NCI-H82 treated with DMSO at 0.1 percent for 48 hours (cell line): ENCODE measurements at regions not wholly inside any gene's neighbourhood (a gene's known extent, or its start where the extent isn't known, plus 50 kb on each side); places are given as distances from the start of the nearest gene placed in this dataset.
"Not testable (repeated sequence)": the region's sequence is repeated elsewhere in the genome, so short reads cannot be mapped to it uniquely, and the experiment has no call there.

ENCODE experiments used
- DNase-seq: peaks from one replicate; lab custom pipeline; 2025; ENCODE audit not compliant: unreplicated experiment; lab: John Stamatoyannopoulos, UW

DNA sequence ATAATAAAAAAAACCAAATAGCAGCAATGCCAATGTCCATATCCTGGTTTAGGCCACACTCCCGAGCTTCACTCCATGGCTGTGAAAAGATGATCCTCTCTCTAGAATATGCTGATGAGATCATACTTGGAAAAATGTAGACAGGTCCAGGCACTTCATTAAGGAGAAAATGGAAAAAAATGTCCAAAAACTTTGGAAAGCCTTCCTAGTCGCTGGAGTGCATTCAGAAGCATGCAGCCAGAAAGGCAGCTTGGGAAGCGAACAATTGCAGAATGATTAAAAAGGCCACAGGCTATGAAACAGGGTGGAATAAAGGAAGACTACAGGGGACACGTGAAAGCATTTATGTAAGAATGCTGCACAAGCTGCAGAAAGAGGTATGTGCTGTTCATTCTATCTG lies 165.6 kb upstream of the HCCS start:
- DNase-seq, result no peak

DNA sequence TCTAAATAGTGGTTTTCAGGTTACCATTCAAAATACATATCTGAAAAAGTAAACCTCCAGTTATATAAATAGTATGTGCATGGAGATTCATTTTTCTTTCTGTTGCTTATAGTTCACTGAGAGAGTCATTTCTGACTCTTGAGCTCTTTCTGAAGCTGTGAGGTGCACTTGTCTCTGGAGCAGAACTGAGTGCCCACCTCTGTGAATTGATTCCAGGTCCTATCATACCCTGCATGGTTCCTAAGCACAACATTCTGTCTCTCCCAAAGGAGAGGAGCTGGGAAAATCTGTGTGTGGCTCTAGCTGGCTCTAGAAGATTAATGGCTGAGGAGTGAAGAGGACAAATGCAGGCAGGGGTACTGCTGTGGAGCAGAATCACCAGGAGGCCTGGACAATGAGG lies 161.6 kb upstream of the HCCS start:
- DNase-seq, result no peak

GRCh38 chrX:10952619-10953018 lies 158.5 kb upstream of the HCCS start:
- DNase-seq, result no peak

DNA sequence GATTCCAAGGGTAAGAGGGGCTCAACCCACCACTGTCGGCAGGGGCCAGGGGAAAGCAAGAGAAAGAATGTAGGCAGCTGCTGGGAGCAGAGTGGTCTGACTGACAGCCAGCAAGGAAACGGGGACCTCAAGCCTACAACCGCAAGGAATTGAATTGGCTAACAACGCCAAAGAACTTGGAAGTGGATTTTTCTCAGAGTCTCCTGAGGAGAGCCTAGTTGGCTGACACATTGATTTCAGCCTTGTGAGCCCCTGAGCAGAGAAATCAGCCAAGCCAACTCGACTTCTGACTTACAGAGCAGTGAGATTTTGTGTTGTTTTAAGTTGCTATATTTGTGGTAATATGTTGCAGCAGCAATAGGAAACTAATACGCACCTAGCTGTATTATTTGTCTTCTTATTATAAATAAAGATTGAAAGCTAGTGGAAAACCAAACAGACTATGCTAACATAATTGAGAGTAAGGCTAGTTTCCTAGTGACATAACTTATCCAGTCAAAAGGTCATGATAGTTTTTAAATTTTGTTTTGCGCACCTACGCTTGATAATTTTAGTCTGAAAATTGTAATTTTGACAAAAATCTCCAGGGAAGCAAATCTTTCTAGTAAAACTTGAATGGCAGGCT lies 145.8 kb upstream of the HCCS start:
- no peak for DNase-seq

GRCh38 chrX:10966057-10966456 lies 145.1 kb upstream of the HCCS start:
- no peak for DNase-seq

GRCh38 chrX:10971176-10971575 lies 140.0 kb upstream of the HCCS start:
- no peak for DNase-seq

DNA sequence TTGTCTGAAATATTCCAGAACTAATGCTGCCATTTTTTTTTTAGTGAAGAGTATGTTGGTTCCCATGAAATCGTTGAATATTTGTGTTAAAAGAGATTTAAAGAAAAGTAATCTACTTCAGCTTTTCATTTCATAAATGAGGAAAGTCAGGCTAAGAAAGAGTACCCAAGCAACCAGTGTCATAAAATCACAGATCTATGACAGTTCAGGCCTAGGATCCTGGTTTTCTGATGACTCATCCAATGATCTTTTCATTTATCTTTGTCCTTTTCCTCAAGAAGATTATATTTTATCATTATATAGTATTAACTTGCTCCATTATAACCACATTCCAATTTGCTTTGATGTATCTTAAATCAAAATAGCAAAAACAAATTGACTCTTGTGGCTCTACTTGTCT lies 139.4 kb upstream of the HCCS start:
- no peak for DNase-seq

DNA sequence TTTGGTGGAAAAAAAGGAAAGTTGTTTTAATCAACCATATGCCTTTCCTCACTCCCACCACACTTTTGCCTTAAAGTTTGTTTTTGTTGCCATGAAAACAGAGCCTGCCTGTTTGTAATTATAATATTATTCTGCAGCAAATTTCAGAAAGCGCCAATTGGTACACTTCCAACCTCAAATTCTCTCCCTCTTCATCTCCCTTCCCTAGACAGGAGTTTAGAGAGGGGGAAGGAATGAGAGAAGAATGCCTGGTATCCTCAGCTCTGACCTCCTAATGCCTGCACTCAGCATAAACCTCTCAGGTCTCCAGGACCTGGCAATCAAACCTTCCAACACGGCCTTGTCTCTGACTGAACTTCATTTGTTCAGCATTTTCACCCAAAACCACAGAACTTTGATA lies 138.4 kb upstream of the HCCS start:
- no peak for DNase-seq

- no peak for DNase-seq
Measured at GRCh38 chrX:10974920-10975319, 136.2 kb upstream of the HCCS start.

- no peak for DNase-seq
Measured at GRCh38 chrX:10979956-10980355, 131.2 kb upstream of the HCCS start.

- DNase-seq, result no peak
Measured at GRCh38 chrX:10981506-10981905, 129.6 kb upstream of the HCCS start.

DNA sequence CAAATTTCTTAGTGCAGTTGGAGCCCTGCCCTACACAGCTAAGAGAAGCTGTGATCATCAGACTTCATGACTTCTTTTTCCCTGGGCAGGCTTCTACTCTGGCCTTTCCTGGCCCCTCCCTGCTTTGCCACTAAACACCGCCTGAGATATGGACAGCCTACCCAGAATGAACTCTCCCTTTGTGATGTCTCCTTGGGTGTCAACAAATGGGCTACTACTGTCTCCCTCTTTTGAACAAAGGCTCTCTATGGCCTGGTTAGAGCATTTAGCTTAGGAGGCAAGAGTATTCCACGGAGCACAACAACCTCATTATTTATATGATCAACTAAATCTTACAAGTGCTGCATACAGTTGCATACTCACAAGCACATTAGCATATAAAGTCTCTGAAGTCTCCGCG lies 127.6 kb upstream of the HCCS start:
- DNase-seq, result no peak

DNA sequence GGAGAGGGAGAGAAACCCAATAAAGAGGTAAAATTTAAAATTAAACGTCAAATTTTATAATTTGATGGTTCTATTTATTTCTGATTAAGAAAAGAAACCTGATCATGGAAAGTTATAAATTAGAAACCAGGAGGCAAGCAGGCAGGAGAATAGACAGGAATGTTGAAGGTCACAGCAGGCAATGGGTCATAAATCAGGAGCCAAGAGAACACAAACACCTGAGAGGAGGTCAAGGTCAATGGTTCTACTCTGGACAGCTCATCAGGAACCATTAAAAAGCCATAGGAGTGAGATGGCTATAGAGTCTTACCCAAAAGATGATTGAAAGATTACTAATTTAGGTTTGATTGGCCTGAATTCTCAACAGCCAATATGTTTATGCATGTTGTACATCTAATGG lies 126.9 kb upstream of the HCCS start:
- no peak for DNase-seq

- no peak for DNase-seq
Measured at GRCh38 chrX:10986616-10987015, 124.5 kb upstream of the HCCS start.

DNA sequence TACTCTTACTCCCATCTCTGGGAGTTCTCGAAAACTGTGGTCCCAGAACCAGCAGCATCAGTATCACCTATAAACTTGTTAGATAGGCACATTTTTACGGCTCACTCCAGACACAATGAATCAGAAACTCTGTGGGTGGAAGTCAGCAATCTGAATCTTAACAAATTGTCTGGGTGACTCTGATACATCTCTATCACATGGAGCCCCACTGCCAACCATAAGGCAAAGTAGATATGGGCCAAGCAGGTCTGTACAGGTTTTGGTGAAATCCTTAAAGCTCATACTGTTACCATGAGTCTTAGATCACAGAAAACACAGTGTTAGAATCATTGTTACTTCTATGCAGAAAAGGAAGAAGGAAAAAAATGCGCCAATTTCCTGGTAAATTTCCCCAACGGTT lies 122.5 kb upstream of the HCCS start:
- no peak for DNase-seq

- DNase-seq, result no peak
Measured at GRCh38 chrX:10989386-10989785, 121.7 kb upstream of the HCCS start.

DNA sequence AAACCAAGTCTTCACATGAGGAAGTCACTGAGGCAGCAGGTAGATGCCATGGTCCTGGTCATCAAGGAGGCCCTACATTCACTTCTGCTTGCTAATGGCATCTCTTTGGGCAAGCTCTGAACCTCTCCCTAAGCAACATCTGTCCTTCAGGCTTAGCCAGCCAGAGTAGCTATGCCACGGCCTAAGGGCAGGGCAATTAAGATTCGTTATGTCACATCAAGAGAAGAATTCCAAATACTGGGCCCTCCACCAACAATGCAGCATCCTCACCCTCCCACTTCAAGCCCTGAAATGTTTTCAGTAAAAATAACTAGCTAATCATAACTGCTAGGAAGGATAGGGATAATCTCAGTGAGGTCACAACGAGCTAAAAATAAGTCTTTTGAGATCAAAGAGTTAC lies 120.7 kb upstream of the HCCS start:
- no peak for DNase-seq

DNA sequence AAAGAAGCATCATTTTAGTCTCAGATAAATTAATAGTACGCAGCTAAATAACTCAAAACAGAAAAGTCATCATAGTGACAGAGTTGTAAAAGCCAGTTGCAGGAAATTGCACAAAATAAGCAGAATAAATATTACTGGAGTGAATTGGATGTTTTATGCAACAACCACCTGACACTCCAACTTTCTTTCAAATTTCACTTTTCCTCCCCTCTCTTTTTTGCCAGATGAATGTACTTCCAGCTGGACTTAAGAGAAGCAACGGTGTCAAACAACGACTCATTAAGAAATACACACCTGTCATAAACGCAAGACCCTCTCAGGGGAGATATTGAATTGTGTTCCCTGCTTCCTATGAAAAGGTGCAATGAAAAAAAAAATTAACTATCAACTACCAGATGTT lies 120.2 kb upstream of the HCCS start:
- no peak for DNase-seq

DNA sequence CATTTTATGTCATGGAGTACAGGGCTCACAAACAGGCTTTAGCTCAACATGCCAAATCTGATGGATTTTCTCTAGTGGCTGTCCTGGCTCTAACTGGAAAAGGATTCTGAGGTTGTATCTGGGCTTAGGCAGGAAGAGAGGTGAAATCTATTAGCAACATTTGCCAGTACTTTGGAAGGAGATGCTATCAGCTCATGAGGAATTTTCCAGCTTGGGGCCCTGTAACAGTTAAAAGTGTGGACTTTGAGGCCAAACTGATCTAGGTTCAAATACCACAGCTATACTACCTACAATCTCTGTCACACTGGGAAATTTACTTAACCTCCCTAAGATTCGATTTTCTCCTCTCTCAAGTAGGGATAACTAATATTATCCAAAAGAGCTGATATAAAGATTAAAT lies 119.0 kb upstream of the HCCS start:
- no peak for DNase-seq

DNA sequence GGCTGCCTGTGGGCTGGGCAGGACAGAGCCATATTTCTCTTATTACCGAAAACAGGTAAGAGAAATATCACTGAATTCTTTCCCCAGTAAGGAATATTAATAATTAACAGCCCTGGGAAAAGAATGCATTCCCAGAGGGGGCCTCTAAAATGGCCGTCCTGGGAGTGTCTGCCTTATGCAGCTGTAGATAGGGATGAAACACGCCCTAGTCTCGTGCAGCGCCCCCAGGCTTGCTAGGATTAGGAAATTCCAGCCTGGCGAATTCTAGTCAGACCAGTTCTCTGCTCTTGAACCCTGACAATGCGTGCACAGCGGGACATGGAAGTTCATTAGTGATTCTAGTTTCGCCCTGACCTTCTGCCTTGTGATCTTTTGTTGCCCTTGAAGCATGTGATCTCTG lies 104.1 kb upstream of the HCCS start:
- not testable (repeated sequence) for DNase-seq

- DNase-seq, result no peak
Measured at GRCh38 chrX:11010476-11010875, 100.7 kb upstream of the HCCS start.

DNA sequence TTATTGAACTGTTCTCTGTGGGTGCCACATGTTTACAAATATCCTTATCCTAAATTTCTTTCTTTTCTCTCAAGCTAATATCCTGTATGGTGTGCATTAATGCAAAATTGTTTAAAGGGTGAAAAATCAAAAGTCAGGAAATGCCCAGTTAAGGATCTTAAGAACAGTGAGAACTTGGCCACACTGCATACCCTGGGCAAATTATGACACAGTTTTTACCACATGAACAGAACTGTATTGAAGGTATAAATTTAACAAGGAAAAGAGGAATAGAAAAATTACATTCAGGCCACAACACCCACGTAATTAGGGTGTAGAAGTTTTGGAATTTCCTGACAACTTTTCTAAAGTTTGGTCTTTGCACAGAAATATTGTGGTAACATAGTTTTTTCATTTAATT lies 94.4 kb upstream of the HCCS start:
- no peak for DNase-seq

- DNase-seq, result not testable (repeated sequence)
Measured at GRCh38 chrX:11022588-11022987, 88.5 kb upstream of the HCCS start.

DNA sequence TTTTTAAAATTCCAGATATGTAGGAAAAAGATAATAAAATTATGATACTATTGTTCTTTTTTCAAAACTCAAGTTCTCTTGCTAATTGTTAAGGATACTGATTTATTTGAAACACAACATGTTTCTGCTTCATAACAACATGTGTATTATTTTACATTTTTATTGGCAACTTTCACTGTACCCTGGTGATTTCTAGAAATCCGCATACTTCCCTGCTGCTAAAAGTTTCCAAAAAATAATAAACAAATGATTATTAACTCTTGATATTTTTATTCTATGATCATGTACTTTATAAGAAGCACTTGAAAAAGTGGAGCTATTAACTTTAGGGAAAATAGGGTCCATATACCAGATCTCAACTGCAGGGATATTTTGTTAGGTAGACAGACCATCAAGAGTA lies 71.2 kb upstream of the HCCS start:
- no peak for DNase-seq
